ENCODE measurements at regions not wholly inside any gene's neighbourhood (a gene's known extent, or its start where the extent isn't known, plus 50 kb on each side); places are given as distances from the start of the nearest gene placed in this dataset.
"Not testable (repeated sequence)": the region's sequence is repeated elsewhere in the genome, so short reads cannot be mapped to it uniquely, and the experiment has no call there.

GRCh38 chr3:75611724-75612460 lies 52.2 kb upstream of the FRG2C start:
- not testable (repeated sequence) for TF ChIP-seq POLR2AphosphoS5 (IDR thresholded peaks at IDR 0.05)
- TF ChIP-seq, protein P1, sequence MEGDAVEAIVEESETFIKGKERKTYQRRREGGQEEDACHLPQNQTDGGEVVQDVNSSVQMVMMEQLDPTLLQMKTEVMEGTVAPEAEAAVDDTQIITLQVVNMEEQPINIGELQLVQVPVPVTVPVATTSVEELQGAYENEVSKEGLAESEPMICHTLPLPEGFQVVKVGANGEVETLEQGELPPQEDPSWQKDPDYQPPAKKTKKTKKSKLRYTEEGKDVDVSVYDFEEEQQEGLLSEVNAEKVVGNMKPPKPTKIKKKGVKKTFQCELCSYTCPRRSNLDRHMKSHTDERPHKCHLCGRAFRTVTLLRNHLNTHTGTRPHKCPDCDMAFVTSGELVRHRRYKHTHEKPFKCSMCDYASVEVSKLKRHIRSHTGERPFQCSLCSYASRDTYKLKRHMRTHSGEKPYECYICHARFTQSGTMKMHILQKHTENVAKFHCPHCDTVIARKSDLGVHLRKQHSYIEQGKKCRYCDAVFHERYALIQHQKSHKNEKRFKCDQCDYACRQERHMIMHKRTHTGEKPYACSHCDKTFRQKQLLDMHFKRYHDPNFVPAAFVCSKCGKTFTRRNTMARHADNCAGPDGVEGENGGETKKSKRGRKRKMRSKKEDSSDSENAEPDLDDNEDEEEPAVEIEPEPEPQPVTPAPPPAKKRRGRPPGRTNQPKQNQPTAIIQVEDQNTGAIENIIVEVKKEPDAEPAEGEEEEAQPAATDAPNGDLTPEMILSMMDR (IDR thresholded peaks at IDR 0.05) = not testable (repeated sequence)
